ENCODE measurements at regions not wholly inside any gene's neighbourhood (a gene's known extent, or its start where the extent isn't known, plus 50 kb on each side); places are given as distances from the start of the nearest gene placed in this dataset.

DNA sequence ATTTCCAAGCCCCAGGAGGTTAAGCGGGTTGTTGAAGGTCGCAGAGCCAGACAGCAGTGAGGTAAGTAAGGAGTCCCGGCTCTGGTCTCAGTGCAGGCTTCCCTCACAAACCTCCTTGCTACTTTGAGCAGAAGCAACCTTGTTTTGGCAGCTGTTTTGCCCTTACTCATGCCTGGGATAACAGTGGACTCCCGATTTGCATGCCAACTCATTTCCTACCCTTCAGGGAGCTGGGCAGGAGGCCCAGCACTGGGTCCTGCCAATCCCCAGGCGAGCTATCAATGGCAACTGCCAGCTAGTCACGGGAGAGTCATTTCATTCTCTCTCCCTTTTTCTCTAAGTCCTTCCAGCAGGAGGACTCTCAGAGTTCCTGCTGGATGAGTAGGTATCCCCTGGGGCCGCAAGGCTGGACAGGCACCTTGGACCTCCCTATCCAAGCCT, 72.0 kb upstream of the KSR1 start:
- TF ChIP-seq, protein P1, sequence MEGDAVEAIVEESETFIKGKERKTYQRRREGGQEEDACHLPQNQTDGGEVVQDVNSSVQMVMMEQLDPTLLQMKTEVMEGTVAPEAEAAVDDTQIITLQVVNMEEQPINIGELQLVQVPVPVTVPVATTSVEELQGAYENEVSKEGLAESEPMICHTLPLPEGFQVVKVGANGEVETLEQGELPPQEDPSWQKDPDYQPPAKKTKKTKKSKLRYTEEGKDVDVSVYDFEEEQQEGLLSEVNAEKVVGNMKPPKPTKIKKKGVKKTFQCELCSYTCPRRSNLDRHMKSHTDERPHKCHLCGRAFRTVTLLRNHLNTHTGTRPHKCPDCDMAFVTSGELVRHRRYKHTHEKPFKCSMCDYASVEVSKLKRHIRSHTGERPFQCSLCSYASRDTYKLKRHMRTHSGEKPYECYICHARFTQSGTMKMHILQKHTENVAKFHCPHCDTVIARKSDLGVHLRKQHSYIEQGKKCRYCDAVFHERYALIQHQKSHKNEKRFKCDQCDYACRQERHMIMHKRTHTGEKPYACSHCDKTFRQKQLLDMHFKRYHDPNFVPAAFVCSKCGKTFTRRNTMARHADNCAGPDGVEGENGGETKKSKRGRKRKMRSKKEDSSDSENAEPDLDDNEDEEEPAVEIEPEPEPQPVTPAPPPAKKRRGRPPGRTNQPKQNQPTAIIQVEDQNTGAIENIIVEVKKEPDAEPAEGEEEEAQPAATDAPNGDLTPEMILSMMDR (conservative IDR thresholded peaks at IDR 0.05; ENCODE audit: low read depth, low read length), result no peak
- DNase-seq (ENCODE audit: low read depth), result peak; percentile 73
- no peak overlapping the region for H3K4me3 ChIP-seq (ENCODE audit: low read depth, low read length)

DNA sequence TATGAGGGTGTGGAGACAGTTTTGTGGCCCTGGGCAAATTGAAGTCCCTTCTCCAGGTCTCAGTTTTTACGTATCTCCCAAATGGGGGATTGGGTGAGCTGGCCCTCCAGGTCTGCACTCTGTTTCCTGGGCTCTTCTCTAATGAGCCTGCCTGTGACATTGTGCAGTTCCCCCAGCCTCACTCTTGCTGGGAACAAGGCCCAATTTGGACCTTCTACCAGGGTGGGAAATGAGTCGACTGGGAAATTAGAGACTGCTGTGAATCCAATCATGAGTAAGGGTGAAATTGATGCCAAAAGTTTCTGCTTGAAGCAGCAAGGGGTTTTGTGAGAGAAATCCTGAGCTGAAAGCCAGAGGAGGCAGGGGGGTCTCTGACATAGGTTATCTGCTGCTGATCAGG, 71.5 kb upstream of the KSR1 start:
- TF ChIP-seq, protein P1 (conservative IDR thresholded peaks at IDR 0.05; ENCODE audit: low read depth, low read length), result no peak
- no peak for DNase-seq (ENCODE audit: low read depth)
- no peak overlapping the region for H3K4me3 ChIP-seq (ENCODE audit: low read depth, low read length)

DNA sequence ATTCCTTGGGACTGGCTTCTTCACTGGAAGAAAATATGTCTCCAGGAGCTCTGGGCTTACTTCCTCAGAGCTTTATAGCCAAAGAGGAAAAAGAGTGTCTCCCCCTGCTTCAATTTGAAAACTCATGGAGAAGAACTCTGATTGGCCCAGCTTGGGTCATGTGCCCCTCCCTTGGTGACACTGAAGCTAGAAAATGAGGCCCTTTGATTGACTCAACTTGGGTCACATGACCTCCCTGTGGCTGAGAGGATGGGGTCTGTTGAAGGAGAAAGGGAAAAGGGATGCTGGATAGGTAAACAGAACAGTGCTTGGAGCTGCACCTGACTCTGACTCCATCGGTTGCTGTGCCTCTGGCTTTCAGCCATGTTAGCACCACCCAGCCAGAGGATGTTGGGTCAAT, 70.6 kb upstream of the KSR1 start:
- no peak for DNase-seq (ENCODE audit: low read depth)
- TF ChIP-seq, protein P1 (conservative IDR thresholded peaks at IDR 0.05; ENCODE audit: low read depth, low read length), result no peak
- H3K4me3 ChIP-seq (ENCODE audit: low read depth, low read length), result no peak overlapping the region

DNA sequence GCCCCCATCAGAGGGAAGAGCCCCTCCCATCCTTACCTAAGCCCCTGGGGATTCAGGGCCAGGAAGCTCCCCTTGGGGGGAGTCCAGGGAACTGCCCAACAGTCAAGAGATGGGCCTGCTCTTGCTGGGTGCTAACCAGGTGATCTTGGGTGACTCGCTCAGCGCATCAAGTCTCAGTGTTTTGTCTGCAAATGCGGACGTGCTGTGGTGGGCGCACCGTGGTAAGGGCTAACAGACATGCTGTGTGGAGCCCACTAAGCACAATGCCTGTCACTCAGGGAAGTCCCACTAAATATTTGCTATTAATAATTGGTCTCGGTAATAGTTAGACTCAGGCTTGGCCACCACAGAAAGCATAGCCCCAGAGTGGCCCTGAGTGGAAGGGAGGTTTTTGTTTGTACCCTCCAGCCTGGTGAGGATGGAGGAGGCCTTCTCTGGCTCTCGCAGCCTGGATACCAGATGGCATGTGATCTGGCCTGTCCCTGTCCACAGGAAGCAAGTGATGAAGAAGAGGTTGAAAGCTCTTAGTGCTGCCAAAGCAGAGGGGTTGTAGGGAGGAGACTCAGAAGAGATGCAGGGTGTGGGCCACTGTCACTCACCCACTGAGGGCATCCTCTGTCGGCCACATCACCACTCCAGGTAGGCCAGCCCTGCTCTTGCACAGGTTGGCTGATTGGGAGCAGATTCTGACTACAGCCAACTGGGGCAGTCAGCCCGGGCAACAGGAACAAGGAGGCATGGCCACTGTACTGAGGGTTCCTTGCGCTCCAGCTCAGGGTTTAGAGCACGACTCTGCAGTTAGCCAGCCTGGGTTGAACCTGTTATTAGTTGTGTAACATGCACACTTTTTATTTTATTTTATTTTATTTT, 69.8 kb upstream of the KSR1 start:
- no peak overlapping the region for H3K4me3 ChIP-seq (ENCODE audit: low read depth, low read length)
- TF ChIP-seq, protein P1 (conservative IDR thresholded peaks at IDR 0.05; ENCODE audit: low read depth, low read length), result no peak
- DNase-seq (ENCODE audit: low read depth), result no peak

DNA sequence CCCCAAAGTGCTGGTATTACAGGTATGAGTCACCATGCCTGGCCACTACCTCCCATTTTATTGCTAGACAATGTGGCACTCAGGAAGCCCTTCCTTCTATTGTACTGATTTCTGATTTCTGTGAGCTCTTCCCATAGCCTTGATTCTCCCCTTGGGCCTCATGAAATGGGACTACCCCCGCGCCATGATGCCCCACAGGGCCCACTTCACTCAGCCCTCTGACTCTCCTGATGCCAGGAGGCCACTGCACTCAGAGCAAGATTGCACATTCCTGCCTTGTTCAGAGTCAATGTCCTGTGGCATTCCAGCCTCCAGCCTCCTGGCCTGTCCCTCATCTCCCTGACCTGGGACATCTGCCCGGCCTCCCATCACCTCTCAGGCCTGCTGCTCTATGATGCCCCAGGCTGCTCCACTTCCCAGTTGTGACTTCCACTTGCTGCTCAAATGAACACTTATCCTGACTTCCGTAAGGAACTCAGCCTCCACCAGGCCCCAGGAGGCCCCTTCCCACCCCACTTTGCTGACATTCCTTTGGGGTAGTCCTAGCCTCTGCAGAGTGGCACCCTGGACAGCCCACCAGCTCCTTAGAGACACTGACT, 66.6 kb upstream of the KSR1 start:
- TF ChIP-seq, protein P1 (conservative IDR thresholded peaks at IDR 0.05; ENCODE audit: low read depth, low read length), result no peak
- H3K4me3 ChIP-seq (ENCODE audit: low read depth, low read length), result no peak overlapping the region
- no peak for DNase-seq (ENCODE audit: low read depth)

DNA sequence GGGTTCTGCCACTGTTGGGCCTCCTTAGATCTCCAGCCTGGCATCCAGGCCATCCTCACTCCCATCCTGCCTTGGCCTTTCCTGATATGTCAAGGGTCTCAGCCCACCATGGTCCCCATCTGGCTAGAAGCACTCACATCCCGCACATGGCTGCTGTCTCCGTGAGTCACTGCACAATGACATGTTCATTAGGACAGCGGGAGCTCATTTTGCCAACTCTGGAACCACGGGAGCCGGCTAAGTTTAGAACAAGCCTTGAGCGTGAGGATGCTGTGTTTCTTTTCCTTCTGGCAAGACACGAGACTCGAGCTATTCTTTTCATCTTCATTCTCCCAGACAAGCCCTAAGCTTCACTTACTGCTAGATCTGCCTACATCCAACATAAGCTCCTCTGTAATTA, 65.7 kb upstream of the KSR1 start:
- TF ChIP-seq, protein P1 (conservative IDR thresholded peaks at IDR 0.05; ENCODE audit: low read depth, low read length), result no peak
- DNase-seq (ENCODE audit: low read depth), result no peak
- no peak overlapping the region for H3K4me3 ChIP-seq (ENCODE audit: low read depth, low read length)

All from choroid plexus epithelial cell (primary cell).